Fibroblast of villous mesenchyme (primary cell): ENCODE measurements at regions not wholly inside any gene's neighbourhood (a gene's known extent, or its start where the extent isn't known, plus 50 kb on each side); places are given as distances from the start of the nearest gene placed in this dataset.
A peak's percentile ranks its signal among the peaks of the same experiment; 100 is the strongest.

Source experiments
- DNase-seq: peaks from one replicate; pipeline ENCODE4 v3.0.0-alpha.2; 2010; ENCODE audit warnings: low read depth
- H3K4me3 ChIP-seq: 2 replicates; pipeline ENCODE4 v1.5.1; 2011; ENCODE audit warnings: low read depth, mild to moderate bottlenecking, low read length
- TF ChIP-seq, protein P1 (sequence below): IDR thresholded peaks from 2 replicates; pipeline ENCODE4 v1.5.1; 2012; ENCODE audit warnings: low read depth, mild to moderate bottlenecking, low read length; ENCODE audit not compliant: insufficient read depth

DNA sequence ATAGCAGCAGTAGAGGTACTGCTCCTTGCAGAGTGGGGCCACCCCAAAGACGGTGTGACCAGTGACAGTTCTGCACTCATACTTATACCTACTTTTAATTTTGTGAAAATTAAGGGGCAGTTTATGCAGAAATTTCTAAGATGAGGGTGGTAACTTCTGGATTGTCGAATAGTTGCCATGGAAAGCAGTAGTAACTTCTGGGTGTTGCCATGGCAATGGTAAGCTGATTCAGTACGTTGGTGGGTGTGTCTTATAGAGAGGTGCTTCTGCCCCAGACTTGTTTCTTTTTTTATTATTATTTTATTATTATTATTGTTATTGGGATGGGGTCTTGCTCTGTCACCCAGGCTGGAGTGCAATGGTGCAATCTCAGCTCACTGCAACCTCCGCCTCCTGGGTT lies 82.8 kb upstream of the L3MBTL4 start:
- TF ChIP-seq, protein P1, sequence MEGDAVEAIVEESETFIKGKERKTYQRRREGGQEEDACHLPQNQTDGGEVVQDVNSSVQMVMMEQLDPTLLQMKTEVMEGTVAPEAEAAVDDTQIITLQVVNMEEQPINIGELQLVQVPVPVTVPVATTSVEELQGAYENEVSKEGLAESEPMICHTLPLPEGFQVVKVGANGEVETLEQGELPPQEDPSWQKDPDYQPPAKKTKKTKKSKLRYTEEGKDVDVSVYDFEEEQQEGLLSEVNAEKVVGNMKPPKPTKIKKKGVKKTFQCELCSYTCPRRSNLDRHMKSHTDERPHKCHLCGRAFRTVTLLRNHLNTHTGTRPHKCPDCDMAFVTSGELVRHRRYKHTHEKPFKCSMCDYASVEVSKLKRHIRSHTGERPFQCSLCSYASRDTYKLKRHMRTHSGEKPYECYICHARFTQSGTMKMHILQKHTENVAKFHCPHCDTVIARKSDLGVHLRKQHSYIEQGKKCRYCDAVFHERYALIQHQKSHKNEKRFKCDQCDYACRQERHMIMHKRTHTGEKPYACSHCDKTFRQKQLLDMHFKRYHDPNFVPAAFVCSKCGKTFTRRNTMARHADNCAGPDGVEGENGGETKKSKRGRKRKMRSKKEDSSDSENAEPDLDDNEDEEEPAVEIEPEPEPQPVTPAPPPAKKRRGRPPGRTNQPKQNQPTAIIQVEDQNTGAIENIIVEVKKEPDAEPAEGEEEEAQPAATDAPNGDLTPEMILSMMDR: no peak
- DNase-seq: no peak
- H3K4me3 ChIP-seq: no peak overlapping the region

DNA sequence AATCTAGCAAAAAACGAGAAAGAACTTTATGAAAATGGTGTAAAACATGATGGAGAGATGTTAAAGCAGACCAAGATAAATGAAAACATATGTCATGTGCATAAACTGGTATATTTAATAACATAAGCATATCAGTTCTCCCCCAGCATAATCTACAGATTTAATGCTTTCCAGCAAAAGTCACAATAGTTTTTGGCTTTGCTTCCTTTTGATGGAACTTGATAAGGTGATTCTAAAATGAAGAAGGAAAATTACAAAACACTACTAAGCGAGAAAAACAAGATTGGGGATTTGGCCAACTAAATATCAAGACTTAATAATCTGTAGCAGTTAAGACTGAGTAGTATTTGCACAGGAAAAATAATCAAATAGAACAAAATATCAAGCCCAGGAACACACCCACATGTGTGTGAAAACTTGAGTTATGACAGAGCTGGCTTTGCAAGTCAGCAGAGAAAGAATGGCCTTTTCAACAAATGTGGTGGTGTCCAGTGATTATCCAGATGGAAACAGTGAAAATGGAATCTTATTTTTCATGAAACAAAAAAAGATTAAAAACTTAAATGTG lies 83.7 kb upstream of the L3MBTL4 start:
- no peak for DNase-seq
- no peak overlapping the region for H3K4me3 ChIP-seq
- TF ChIP-seq, protein P1: no peak

DNA sequence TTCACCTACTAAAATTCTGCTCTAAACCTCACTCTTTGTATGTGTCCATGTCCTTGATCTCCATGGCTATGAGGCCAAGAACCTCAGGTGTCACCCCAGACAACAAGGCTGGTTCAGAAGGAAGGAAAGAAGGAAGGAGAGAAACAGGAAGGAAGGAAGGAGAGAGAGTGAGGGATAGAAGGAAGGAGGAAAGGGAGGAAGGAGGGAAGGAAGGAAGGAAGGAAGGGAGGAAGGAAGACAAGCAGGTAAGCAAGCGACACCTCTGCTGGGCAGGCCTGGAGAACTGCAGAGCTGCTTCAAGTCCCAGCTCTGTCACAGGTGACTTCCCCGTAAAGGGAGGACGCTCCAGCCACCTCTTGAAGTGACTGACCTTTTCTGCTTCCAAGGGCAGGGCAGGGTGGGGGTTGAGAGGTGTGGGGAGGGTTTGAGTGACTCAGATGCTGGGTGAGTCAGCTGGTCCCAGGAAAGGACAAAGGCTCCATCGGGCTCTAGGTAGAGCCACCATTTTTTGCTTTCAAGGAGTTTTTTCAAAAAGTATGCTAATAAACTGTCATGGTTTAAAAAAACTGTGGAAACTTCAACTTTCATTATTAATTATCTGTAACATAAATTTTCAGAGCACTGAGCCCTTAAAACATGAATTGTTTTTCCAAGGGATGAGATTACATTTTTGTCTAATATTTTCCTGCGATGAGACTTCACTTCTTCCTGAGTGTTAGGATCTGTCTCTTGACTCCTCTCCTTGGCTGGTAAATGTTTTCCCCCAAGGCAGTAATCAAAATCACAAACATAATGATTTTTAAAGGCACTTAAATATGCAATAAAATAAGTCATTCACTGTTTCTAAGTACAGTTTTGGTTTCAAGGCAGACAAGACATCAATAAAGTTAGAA lies 90.1 kb upstream of the L3MBTL4 start:
- DNase-seq: no peak
- TF ChIP-seq, protein P1: no peak

DNA sequence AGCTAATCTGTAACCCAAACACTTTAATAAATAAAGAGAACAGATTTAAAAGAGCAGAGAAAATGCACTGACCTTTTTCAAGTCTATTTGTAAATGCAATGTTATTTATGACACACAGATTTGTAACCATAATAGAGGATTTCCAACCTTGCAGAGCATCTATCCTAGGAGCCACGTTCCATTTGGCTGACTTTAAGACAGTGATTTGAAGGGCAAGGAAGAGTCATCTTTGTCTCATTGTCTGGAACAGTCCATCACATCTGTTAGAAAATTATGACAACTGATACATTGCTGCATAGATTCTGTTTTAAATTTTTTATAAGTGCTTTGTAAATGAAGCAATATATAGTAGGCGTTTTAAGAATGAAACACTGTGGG lies 90.8 kb upstream of the L3MBTL4 start:
- DNase-seq: no peak
- TF ChIP-seq, protein P1: no peak
- H3K4me3 ChIP-seq: no peak overlapping the region

More for the DNA sequence above, 90.1 kb upstream of the L3MBTL4 start:
- H3K4me3 ChIP-seq: no peak overlapping the region

DNA sequence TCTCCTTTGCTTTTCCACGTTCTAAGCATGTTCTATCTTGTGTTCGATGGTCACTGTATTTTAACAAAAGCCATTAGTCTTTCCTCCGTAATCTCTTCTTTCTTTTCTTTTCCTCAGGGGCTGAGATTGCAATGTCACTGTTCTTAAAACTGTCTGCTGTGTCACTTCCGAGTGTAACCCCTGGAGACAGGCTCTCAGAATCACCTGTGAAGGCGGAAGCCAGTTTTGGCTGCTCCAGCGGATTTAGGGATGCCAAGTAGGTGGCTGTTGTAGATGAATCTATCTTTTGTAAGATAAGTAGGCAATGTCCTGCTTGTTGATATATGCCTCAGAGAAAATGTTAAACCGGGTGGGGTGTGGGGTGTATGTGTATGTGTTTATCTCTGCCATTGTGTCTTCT lies 94.7 kb upstream of the L3MBTL4 start:
- DNase-seq: no peak
- TF ChIP-seq, protein P1: no peak
- H3K4me3 ChIP-seq: no peak overlapping the region

DNA sequence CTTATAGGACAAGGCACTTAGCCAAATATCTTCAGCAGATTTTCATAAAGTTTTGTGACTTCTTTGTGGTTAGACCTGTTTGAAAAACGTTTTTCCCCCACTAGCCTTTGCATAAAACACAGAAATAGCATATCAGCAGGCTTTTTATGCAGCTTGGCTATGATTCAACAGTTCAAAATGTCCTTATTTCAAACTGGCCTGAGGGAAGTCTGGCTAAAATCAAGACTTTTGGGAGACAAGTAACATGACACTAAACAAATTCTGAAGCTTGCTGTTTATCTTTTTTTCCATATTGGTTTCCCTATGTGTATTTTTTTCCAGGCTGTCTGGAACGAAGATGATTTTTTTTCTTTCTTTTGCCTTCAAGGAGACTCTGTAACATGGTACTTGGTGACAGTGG lies 95.1 kb upstream of the L3MBTL4 start:
- DNase-seq: peak; percentile 67
- no peak overlapping the region for H3K4me3 ChIP-seq
- TF ChIP-seq, protein P1: no peak

DNA sequence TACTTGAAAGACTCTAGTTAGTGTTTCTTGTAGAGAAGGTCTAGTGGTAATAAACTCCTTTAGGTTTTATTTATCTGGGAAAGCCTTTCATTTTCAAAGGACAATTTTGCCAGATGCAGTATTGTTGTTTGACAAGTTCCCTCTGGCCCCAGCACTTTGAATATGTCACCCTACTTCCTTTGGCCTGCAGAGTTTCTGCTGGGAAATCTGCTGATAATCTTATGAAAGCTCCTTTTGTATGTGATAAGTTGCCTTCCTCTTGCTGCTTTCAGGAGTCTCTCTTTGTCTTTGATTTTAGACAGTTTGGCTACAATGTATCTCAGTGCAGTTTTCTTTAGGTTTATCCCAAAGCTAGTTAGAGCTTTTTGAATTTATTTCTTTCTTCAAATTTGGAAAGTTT lies 106.2 kb upstream of the L3MBTL4 start:
- DNase-seq: no peak
- H3K4me3 ChIP-seq: no peak overlapping the region
- TF ChIP-seq, protein P1: no peak
